ENCODE measurements at regions not wholly inside any gene's neighbourhood (a gene's known extent, or its start where the extent isn't known, plus 50 kb on each side); places are given as distances from the start of the nearest gene placed in this dataset.

DNA sequence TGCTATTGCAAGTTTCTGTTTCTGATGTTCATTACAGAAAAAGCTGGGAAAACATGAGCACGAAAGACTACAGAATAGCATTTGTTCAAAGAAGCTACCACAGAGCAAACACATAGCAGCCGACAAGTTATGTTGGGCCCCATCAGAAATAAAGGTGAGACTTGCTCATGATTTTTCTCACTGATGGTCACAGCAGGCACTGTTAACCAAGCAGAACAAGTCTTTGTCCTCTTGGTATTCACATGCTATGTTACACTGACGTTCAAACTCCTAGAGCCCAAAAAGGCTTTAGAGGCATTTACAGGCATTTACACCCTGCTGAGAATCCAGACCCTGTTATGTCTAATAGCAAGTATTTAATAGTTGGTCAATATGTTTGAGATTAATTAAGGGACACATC, 235.0 kb upstream of the HNMT start:
- Histone ChIP-seq H3K27me3 (no peaks in the 10 kb centered on the region), H3K4me3 (no peak overlapping the region), H3K4me1 (no peaks in the 10 kb centered on the region), H3K36me3 (no peaks in the 10 kb centered on the region), H3K9me3 (peaks cover 0 to 9% (median 4%) of the 10 kb centered on the region in 4 donors), H3K27ac (no peak overlapping the region)
- no peak for DNase-seq (ENCODE audit: low spot score in 2 of 2)
- WGBS, 2 donors = 25 to 45% methylated on average over 3 of the region's 3 CpGs
- TF ChIP-seq, protein P1, sequence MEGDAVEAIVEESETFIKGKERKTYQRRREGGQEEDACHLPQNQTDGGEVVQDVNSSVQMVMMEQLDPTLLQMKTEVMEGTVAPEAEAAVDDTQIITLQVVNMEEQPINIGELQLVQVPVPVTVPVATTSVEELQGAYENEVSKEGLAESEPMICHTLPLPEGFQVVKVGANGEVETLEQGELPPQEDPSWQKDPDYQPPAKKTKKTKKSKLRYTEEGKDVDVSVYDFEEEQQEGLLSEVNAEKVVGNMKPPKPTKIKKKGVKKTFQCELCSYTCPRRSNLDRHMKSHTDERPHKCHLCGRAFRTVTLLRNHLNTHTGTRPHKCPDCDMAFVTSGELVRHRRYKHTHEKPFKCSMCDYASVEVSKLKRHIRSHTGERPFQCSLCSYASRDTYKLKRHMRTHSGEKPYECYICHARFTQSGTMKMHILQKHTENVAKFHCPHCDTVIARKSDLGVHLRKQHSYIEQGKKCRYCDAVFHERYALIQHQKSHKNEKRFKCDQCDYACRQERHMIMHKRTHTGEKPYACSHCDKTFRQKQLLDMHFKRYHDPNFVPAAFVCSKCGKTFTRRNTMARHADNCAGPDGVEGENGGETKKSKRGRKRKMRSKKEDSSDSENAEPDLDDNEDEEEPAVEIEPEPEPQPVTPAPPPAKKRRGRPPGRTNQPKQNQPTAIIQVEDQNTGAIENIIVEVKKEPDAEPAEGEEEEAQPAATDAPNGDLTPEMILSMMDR (IDR thresholded peaks at IDR 0.05) = no peak
- TF ChIP-seq EP300 (IDR thresholded peaks at IDR 0.05) = no peak
- TF ChIP-seq POLR2A (IDR thresholded peaks at IDR 0.05) = no peak

DNA sequence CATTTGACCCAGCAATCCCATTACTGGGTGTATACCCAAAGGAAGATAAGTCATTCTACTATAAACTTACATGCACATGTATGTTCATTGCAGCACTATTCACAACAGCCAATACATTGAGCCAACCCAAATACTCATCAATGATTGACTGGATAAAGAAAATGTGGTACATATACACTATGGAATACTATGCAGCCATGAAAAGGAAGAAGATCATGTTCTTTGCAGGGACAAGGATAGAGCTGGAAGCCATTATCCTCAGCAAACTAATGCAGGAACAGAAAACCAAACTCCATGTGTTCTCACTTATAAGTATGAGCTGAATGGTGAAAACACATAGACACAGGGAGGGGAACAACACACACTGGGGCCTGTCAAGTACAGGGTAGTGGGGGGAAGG, 226.7 kb upstream of the HNMT start:
- no peak overlapping the region for H3K4me3 ChIP-seq
- peaks cover 0 to 2% of the 10 kb centered on the region in 2 donors for H3K27me3 ChIP-seq
- DNase-seq (ENCODE audit: low spot score in 2 of 2) = no peak
- TF ChIP-seq, protein P1 (IDR thresholded peaks at IDR 0.05) = no peak
- no peak for TF ChIP-seq EP300 (IDR thresholded peaks at IDR 0.05)
- H3K27ac ChIP-seq = no peak overlapping the region
- H3K36me3 ChIP-seq = no peaks in the 10 kb centered on the region
- no peaks in the 10 kb centered on the region for H3K4me1 ChIP-seq
- peaks cover 0 to 6% (median 3%) of the 10 kb centered on the region in 4 donors for H3K9me3 ChIP-seq

DNA sequence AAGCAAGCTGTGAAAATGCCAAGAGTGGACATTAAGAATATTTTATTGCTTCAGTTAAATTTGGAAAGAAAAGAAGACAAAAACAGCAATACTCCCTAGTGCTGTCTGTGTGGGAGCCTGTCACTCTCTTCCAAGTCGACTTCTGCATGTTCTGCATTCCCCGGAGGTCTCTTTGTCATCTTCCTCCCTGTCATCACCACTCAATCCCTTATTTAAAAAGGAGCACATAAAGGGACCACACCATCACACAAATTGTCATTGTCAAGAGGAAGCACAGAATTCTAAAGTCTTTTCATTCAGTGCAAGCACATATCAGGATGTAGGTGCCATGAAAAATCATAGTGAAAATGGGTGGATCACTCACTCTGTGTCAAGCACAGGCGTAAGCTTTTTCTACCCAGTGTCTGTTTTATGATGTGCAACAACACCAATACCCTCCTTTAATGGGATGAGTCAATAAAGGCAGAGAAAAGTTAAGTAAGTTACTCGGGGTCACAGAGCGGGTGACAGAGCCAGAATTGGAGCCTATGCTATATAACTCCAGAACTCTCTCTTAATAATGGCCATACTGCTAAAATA, 222.4 kb upstream of the HNMT start:
- Histone ChIP-seq H3K36me3 (no peaks in the 10 kb centered on the region), H3K4me1 (no peaks in the 10 kb centered on the region), H3K9me3 (peaks cover 0 to 6% (median 0%) of the 10 kb centered on the region in 4 donors), H3K27ac (no peak overlapping the region), H3K4me3 (no peak overlapping the region), H3K27me3 (peaks cover 0 to 2% of the 10 kb centered on the region in 2 donors)
- 37 to 45% methylated on average over 5 of the region's 5 CpGs for WGBS, 2 donors
- TF ChIP-seq, protein P1 (IDR thresholded peaks at IDR 0.05) = no peak
- TF ChIP-seq EP300 (IDR thresholded peaks at IDR 0.05) = no peak
- TF ChIP-seq POLR2A (IDR thresholded peaks at IDR 0.05) = no peak
- no peak for DNase-seq (ENCODE audit: low spot score in 2 of 2)

DNA sequence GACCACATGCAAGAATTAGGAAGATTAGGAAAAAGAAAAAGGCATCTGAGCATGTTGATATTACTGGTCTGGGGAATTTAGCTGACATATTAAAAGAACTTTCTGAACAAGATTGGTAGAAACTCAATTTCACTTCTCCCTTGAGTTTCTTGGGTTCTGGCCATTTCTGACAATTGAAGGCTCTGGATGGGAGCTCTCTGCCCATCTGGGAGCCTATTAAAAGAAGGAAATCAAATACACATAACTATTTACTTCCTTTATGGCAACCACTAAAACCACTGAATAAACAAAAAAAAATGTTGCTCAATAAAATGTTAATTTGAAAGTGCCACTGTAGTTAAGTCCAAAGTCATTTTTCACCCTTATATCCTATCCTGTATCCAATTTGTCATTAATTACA, 216.8 kb upstream of the HNMT start:
- Histone ChIP-seq H3K36me3 (no peaks in the 10 kb centered on the region), H3K27me3 (no peaks in the 10 kb centered on the region), H3K4me1 (no peaks in the 10 kb centered on the region), H3K27ac (no peak overlapping the region), H3K9me3 (no peaks in the 10 kb centered on the region), H3K4me3 (no peak overlapping the region)
- no peak for TF ChIP-seq EP300 (IDR thresholded peaks at IDR 0.05)
- TF ChIP-seq, protein P1 (IDR thresholded peaks at IDR 0.05) = no peak
- no peak for TF ChIP-seq POLR2A (IDR thresholded peaks at IDR 0.05)
- DNase-seq (ENCODE audit: low spot score in 2 of 2) = no peak

DNA sequence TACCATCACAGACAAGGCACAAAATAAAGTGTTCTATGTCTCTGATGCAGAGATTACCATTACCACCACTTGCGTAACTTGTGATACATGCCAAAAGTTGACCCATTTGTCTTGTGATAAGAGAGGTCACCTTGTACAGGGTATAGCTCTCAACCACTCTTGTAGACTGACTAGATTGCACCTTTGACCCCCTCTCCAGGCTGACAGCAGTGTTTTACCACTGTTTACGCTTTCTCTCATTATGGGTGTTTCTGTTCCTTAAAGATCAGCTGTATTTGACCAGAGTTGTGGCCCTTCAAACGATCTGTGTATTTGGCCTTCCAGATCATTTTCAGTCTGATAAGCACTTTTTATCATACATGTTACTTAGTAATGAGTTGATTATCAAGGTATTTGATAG, 215.7 kb upstream of the HNMT start:
- no peak overlapping the region for H3K27ac ChIP-seq
- 68 to 73% methylated on average over 3 of the region's 3 CpGs for WGBS, 2 donors
- TF ChIP-seq EP300 (IDR thresholded peaks at IDR 0.05) = no peak
- TF ChIP-seq, protein P1 (IDR thresholded peaks at IDR 0.05) = no peak
- no peak for TF ChIP-seq POLR2A (IDR thresholded peaks at IDR 0.05)

More for the DNA sequence above, 215.7 kb upstream of the HNMT start:
- Histone ChIP-seq H3K9me3 (no peaks in the 10 kb centered on the region), H3K4me3 (no peak overlapping the region), H3K27me3 (no peaks in the 10 kb centered on the region), H3K4me1 (no peaks in the 10 kb centered on the region), H3K36me3 (no peaks in the 10 kb centered on the region)
- no peak for DNase-seq (ENCODE audit: low spot score in 2 of 2)
